ENCODE measurements at regions not wholly inside any gene's neighbourhood (a gene's known extent, or its start where the extent isn't known, plus 50 kb on each side); places are given as distances from the start of the nearest gene placed in this dataset.

- no peak for DNase-seq
Observed at GRCh38 chr2:16271231-16271896, 331.0 kb downstream of the MYCN start.

GRCh38 chr2:16270441-16270840 lies 330.1 kb downstream of the MYCN start:
- no peak for DNase-seq

GRCh38 chr2:16268301-16269000 lies 328.1 kb downstream of the MYCN start:
- DNase-seq: no peak

- DNase-seq: no peak
Observed at GRCh38 chr2:16266571-16266970, 326.2 kb downstream of the MYCN start.

GRCh38 chr2:16264931-16265540 lies 324.7 kb downstream of the MYCN start:
- DNase-seq: no peak

- DNase-seq: no peak
Observed at GRCh38 chr2:16264491-16264890, 324.1 kb downstream of the MYCN start.

GRCh38 chr2:16263241-16263890 lies 323.0 kb downstream of the MYCN start:
- DNase-seq: no peak

GRCh38 chr2:16262526-16263178 lies 322.3 kb downstream of the MYCN start:
- no peak for DNase-seq

GRCh38 chr2:16261791-16262190 lies 321.4 kb downstream of the MYCN start:
- no peak for DNase-seq

GRCh38 chr2:16261071-16261470 lies 320.7 kb downstream of the MYCN start:
- no peak for DNase-seq

- no peak for DNase-seq
Observed at GRCh38 chr2:16260041-16260830, 319.9 kb downstream of the MYCN start.

- no peak for DNase-seq
Observed at GRCh38 chr2:16259010-16259409, 318.7 kb downstream of the MYCN start.

- DNase-seq: no peak
Observed at GRCh38 chr2:16258350-16258749, 318.0 kb downstream of the MYCN start.

GRCh38 chr2:16257322-16258028 lies 317.1 kb downstream of the MYCN start:
- DNase-seq: no peak

GRCh38 chr2:16256601-16257321 lies 316.4 kb downstream of the MYCN start:
- no peak for DNase-seq

GRCh38 chr2:16255120-16255519 lies 314.8 kb downstream of the MYCN start:
- DNase-seq: no peak

GRCh38 chr2:16254356-16254965 lies 314.1 kb downstream of the MYCN start:
- no peak for DNase-seq

- DNase-seq: no peak
Observed at GRCh38 chr2:16253291-16253690, 312.9 kb downstream of the MYCN start.

- DNase-seq: no peak
Observed at GRCh38 chr2:16252891-16253290, 312.5 kb downstream of the MYCN start.

GRCh38 chr2:16252251-16252650 lies 311.9 kb downstream of the MYCN start:
- no peak for DNase-seq

All from fibroblast of skin of back (primary cell).